Right forelimb (tissue), 1 donor: ENCODE measurements at regions not wholly inside any gene's neighbourhood (a gene's known extent, or its start where the extent isn't known, plus 50 kb on each side); places are given as distances from the start of the nearest gene placed in this dataset.

Experiments
- DNase-seq: peaks from one replicate; pipeline ENCODE4 v3.0.0-alpha.2; 2018

GRCh38 chr21:24856326-24856725 lies 751.0 kb downstream of the MRPL39 start:
- no peak for DNase-seq

DNA sequence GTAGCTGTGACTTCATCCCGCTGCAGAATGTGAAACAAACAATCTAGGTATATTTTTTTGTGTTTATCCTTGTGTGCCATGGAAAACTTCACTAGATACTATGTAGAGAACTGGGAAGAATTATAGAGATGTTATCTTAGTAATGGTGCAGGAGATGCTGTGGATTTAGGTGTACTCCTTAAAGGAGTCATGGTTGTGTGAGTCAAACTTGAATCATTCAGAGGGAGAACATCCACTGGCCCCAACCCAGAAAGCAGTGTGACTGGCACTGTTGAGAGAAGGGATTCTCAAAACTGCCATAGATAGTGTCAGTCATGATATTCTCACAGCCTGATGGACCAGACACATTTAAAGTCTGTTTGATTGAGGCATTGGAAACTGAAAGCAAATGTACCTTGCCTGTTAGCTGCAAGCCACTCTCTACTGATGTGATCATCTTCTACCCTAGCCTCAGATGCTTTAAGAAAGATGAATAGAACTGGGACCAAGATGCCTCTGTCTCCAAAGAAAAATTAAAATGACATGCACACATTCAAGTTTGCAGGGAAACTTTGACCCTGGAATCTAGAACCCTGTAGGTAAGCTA lies 754.6 kb downstream of the MRPL39 start:
- DNase-seq = no peak

DNA sequence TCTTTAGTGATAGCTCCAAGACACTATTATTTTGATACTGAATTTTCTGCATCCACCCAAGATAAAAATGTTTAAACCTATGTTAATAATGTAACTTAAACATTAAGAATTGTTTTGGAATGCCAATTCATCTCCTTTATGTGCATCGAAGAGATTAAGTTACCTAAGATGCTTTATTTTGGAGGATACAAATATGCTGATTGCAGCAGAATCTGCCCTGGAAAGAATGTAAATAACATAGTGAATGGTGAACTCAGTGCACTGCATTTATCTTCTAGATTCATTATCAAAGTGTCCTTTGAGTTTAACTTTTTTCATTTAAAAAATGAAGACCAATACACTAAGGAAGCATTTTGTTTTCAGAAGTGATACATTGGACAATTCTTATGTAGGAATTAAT lies 757.2 kb downstream of the MRPL39 start:
- DNase-seq = no peak

DNA sequence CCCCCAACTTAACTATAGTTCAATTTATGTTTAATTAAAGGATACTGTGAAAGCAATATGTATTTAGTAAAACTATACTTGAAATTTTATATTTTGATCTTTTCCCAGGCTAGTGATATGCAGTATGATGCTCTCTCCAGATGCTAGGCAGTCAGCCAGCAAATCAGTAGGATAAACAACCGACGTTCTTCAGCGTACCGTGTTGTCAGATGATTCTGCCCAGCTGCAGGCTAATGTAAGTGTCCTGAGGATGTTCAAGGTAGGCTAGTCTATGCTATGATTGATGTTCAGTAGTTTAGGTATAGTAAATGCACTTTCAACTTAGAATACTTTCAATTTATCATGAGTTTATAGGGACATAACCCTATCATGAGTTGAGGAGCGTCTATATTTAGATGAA lies 762.6 kb downstream of the MRPL39 start:
- DNase-seq = no peak

DNA sequence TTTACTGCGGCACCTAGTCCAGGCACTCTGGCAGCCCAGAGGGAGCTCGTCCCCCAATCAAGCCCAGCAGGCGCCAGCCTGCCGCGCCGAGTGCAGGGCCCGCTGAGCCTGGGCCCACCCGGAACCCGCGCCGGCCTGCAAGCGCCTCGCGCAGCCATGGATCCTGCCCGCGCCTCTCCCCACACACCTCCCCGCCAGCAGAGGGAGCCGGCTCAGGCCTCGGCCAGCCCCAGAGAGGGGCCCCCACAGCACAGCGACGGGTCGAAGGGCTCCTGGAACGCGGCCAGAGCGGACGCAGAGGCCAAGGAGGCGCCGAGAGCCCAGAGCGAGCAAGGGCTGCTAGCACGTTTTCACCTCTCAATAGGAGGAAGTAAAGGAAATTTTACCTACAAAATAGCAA lies 767.0 kb downstream of the MRPL39 start:
- no peak for DNase-seq

DNA sequence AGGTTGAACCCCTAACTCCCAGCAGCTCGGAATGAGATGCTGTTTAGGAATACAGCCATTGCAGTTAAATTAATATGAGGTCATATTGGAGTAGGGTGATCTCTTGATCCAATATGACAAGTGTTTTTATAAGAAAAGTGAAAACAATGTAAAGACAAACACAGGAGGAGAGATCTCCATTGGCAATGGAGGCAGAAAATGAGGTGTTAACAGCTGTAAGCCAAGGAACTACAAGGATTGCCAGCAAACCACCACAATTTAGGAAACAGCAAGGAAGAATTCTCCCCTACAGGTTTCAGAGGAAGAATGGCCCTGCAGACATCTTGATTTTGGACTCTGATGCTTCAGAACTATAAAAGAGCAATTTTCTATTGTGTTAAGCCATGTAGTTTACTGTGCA lies 774.3 kb downstream of the MRPL39 start:
- DNase-seq = no peak

DNA sequence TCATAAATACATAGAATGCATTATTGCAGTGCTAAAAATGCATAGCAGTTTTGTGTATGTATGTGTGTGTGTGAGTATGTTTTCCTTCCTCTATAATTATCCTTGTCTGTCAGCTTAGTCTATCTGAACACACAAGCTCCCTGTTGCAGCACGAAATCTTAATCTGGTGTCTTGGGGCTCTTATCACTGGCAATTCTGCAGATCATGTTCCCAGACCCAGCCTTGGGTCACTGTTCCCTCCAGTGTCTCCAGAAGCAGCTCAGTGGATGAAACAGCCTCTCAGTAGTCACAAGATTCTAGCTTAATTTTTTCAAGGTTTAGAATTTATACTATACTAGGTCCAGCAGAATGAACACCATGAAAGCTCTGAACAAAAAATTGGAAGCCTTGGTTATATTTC lies 777.9 kb downstream of the MRPL39 start:
- no peak for DNase-seq

DNA sequence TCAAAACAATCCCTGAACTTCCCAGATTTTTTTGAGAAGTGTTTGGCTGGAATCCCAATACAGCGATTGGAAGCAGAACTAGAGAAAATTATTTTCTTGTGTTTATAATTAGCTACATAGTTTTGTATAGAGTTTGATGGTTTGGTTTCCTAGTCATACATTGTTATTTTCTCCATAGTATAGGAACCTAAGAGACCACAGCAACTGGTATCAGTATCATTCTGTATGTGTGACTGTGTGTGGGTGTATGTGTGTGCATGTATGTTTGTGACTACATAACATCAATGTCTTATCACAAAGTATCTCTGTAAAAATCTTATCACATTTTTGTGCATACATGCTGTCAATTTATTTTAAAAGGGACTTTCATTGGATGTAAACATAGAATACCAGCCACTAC lies 780.5 kb downstream of the MRPL39 start:
- DNase-seq = no peak

DNA sequence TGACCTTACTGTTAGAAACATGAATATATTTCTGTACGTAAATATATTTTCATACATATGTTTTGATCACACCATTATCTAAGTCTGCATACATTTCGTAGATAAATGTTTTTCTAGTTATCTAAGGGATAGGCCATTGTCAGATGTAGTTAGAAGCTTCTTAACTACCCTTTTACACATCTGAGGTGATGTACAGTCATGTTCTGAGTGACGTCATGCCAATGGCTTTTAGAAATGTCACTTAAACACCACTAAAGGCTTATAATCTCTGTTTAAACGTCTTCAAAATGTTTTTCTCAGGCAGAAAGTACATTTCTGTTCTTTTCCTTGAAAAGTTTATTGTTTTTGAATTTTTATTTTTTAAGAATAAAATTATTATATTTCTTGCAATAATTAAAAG lies 781.9 kb downstream of the MRPL39 start:
- no peak for DNase-seq

DNA sequence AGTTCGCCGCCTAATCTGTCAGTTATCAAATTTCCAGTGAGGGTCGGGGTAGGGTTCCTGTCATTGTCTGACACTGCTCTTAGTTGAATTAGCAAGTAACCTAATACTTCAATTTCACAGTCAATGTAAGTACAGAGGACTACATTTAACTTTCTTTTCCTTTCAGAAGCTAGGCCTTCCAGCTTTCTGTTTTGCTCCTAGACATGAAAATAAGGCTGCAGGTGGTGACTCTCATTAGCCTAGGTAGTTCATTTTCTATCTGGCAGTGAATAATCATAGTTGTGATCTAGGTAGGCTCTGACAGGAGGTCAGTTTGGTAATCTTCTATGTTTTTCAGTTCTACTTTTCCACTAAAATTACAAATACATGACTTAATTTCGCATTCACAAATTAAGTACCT lies 783.1 kb downstream of the MRPL39 start:
- no peak for DNase-seq

GRCh38 chr21:24823247-24823646 lies 784.0 kb downstream of the MRPL39 start:
- no peak for DNase-seq

GRCh38 chr21:24785033-24785432 lies 822.2 kb downstream of the MRPL39 start:
- DNase-seq = no peak

DNA sequence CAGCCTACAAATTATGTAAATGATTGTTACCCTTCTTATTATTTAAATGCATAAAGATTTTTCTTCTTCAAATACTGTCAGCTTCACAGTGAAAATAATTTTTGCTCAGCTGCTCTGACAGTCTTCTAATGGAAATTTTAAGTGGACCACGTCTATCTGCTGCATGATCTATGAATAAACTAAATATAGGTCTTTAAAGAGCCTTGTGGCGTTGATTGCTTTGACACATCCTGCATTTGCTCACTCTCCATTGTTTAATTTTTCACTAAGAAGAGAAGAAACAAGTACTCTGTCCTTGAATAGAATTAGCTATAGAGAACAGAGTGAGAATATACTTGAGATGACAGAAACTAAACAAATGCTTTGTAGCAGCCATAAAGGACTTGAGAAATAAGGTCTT lies 826.1 kb downstream of the MRPL39 start:
- no peak for DNase-seq

GRCh38 chr21:24759348-24760075 lies 847.8 kb downstream of the MRPL39 start:
- DNase-seq = no peak

GRCh38 chr21:24738063-24738462 lies 869.2 kb downstream of the MRPL39 start:
- DNase-seq = no peak

DNA sequence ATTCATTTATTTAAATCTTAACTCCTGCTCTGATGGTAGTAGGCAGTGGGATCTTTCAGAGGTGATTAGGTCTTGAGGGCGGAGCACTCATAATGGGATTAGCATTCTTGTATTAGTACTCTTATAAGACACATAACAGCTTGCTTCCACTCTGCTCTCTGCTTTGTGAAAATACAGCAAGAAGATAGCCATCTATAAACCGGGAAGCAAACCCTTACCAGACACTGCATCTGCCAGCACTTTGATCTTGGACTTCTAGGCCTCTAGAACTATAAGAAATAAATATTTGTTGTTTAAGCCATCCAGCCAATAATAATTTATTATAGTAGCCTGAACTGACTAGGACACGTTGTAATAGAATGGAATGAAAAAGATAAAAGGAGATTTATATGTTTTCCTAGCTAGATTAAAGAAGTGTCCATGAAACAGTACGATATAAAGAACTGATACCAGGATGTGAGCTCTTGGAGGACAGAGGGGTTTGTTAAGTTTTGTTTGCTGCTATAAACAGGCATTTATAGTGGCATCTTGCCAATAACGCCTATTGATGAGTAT lies 869.9 kb downstream of the MRPL39 start:
- DNase-seq = no peak

GRCh38 chr21:24730661-24731060 lies 876.6 kb downstream of the MRPL39 start:
- DNase-seq = no peak

DNA sequence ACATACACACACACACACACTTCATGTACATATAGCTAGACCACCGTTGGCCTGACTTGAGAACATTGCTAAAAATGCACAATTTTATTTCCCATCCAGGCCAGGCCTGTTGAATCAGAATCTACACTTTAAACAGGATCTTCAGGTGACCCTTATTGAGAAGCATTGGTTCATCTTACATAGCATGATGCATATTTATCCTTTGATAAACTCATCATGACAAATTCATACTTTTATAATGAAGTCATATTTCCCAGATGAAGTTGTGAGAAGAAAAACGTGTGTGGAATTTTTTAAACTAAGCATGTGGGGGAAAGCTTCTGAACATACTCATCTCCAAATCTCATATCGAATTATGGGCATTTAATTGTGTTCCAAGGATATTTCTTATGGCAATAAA lies 877.7 kb downstream of the MRPL39 start:
- DNase-seq = no peak

- DNase-seq = no peak
Observed at GRCh38 chr21:24727803-24728440, 879.4 kb downstream of the MRPL39 start.

DNA sequence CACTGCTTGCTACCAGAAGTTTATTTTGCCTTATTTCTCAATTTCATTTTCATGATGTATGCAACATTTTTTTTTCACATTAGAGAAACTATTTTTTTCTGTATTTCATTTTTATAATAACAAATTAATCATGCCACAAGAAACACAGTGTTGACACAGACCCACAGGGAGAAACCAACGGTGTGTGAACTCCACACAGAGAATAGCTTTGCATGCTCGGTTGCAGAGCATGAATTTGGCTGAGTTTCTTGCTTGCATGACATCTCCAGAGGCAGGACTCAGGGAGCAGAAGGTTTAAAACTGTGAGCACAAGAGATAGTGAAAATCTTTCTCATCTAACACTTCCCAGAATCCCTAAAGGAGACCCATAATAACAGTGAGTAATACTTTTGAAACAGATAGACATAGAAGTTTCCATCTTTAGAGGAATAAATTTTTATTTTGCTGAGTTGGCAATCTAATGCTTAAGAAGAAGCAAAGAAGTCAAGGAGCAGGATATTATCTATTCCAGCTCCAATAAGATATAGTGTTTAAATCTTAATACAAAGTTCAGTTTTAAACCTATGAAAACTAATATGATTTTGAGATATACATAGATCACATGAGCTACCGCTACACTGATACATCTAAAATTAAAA lies 890.9 kb downstream of the MRPL39 start:
- no peak for DNase-seq

DNA sequence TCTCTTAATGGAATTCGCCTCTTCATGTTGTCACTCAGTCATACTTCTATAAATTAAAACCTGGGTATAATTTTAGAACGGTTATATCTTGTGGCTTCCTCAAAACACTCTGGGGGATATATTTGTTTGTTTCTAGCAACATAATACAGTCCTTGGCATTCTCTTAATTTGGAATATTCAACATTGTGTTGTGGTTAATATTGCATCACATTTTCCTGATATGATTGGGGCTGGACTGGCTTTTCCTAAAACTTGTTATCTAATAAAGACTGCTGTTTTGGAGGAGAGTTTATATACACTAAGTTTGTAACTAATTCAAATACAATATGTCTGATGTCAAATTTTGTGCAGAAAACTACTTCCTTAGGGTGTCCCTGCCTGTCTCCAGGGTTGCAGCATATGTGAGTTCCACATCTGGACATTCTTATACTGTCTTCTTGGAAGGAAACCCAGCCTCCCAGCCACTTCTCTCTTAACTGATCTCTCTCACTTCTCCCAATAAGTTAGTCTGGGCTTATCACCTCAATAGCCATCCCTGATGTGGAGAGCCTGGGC lies 892.6 kb downstream of the MRPL39 start:
- no peak for DNase-seq

GRCh38 chr21:24705201-24705600 lies 902.1 kb downstream of the MRPL39 start:
- no peak for DNase-seq

GRCh38 chr21:24693779-24694178 lies 913.5 kb downstream of the MRPL39 start:
- no peak for DNase-seq
